Panc1 (cell line): ENCODE measurements at regions not wholly inside any gene's neighbourhood (a gene's known extent, or its start where the extent isn't known, plus 50 kb on each side); places are given as distances from the start of the nearest gene placed in this dataset.

ENCODE experiments used
- POLR2AphosphoS5 ChIP-seq: IDR thresholded peaks from 2 replicates; pipeline ENCODE4 v1.6.1; 2012; ENCODE audit warnings: mild to moderate bottlenecking, low read depth, low read length, moderate library complexity
- TF ChIP-seq, protein P1 (sequence below): fragments of 450-650 bp; IDR thresholded peaks from 2 replicates; pipeline ENCODE4 v1.5.1; 2017; ENCODE audit warnings: mild to moderate bottlenecking
- TF ChIP-seq, protein P2 (sequence below), 2 experiments: IDR thresholded peaks; 2 replicates each; pipeline ENCODE4 v1.6.1; 2011 to 2012; ENCODE audit warnings: low read depth in 2 of 2, control low read depth in 1 of 2, low read length in 1 of 2, mild to moderate bottlenecking in 1 of 2, moderate library complexity in 1 of 2; ENCODE audit not compliant: insufficient read depth in 1 of 2

DNA sequence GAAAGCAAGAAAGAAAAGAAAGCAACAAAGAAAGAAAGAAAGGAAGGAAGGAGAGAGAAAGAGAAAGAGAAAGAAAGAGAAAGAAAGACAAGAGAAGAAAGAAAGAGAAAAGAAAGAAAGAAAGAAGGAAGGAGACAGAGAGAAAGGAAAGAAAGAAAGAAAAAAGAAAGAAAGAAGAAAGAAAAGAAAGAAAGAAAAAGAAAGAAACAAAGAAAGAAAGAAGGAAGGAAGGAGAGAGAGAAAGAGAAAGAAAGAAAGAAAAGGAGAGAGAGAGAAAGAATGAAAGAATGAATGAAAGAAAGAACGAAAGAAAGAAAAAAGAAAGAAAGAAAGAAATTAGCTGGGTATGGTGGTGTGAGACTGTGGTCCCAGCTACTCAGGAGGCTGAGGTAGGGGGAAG lies 400.1 kb upstream of the MDGA2 start:
- no peak for TF ChIP-seq POLR2AphosphoS5
- TF ChIP-seq, protein P1, sequence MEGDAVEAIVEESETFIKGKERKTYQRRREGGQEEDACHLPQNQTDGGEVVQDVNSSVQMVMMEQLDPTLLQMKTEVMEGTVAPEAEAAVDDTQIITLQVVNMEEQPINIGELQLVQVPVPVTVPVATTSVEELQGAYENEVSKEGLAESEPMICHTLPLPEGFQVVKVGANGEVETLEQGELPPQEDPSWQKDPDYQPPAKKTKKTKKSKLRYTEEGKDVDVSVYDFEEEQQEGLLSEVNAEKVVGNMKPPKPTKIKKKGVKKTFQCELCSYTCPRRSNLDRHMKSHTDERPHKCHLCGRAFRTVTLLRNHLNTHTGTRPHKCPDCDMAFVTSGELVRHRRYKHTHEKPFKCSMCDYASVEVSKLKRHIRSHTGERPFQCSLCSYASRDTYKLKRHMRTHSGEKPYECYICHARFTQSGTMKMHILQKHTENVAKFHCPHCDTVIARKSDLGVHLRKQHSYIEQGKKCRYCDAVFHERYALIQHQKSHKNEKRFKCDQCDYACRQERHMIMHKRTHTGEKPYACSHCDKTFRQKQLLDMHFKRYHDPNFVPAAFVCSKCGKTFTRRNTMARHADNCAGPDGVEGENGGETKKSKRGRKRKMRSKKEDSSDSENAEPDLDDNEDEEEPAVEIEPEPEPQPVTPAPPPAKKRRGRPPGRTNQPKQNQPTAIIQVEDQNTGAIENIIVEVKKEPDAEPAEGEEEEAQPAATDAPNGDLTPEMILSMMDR = no peak
- TF ChIP-seq, protein P2, sequence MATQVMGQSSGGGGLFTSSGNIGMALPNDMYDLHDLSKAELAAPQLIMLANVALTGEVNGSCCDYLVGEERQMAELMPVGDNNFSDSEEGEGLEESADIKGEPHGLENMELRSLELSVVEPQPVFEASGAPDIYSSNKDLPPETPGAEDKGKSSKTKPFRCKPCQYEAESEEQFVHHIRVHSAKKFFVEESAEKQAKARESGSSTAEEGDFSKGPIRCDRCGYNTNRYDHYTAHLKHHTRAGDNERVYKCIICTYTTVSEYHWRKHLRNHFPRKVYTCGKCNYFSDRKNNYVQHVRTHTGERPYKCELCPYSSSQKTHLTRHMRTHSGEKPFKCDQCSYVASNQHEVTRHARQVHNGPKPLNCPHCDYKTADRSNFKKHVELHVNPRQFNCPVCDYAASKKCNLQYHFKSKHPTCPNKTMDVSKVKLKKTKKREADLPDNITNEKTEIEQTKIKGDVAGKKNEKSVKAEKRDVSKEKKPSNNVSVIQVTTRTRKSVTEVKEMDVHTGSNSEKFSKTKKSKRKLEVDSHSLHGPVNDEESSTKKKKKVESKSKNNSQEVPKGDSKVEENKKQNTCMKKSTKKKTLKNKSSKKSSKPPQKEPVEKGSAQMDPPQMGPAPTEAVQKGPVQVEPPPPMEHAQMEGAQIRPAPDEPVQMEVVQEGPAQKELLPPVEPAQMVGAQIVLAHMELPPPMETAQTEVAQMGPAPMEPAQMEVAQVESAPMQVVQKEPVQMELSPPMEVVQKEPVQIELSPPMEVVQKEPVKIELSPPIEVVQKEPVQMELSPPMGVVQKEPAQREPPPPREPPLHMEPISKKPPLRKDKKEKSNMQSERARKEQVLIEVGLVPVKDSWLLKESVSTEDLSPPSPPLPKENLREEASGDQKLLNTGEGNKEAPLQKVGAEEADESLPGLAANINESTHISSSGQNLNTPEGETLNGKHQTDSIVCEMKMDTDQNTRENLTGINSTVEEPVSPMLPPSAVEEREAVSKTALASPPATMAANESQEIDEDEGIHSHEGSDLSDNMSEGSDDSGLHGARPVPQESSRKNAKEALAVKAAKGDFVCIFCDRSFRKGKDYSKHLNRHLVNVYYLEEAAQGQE (IDR thresholded peaks at IDR 0.05; ENCODE audit: insufficient read depth in 1 of 2, low read depth in 2 of 2, low read length in 1 of 2) = no peak
